B cell (primary cell): ENCODE measurements at regions not wholly inside any gene's neighbourhood (a gene's known extent, or its start where the extent isn't known, plus 50 kb on each side); places are given as distances from the start of the nearest gene placed in this dataset.

ENCODE experiments used
- ATAC-seq: fragments of 200-7000 bp; cut with Tn5 transposase; one replicate; pipeline ENCODE4 v1.10.0; 2021; ENCODE audit warnings: low read depth, mild to moderate bottlenecking, moderate number of reproducible peaks, moderate library complexity
- CTCF ChIA-PET: fragments of 350-600 bp; sonication (Branson Sonifier 250); formaldehyde crosslinking; loops from one replicate; lab custom pipeline; 2021; ENCODE audit warnings: antibody characterized with exemption, inconsistent platforms; lab: Charles Lee
- POLR2A ChIA-PET: fragments of 350-600 bp; sonication (Branson Sonifier 250); formaldehyde crosslinking; loops from one replicate; lab custom pipeline; 2021; ENCODE audit warnings: antibody characterized with exemption; lab: Charles Lee
- DNase-seq: peaks from one replicate; pipeline ENCODE4 v3.0.0; 2013
- H2AFZ ChIP-seq: 2 replicates; pipeline ENCODE4 v1.6.1; 2012; ENCODE audit warnings: mild to moderate bottlenecking, low read depth, low read length; ENCODE audit not compliant: insufficient read depth, poor library complexity, severe bottlenecking
- H3K27ac ChIP-seq, 2 donors: 1 replicate in 1 of 2; 2 replicates in 1 of 2; pipeline ENCODE4 v1.5.1; 2012 to 2013; ENCODE audit warnings: low read length in 2 of 2, mild to moderate bottlenecking in 2 of 2, moderate library complexity in 1 of 2
- H3K27me3 ChIP-seq, 4 experiments: fragments of 200-600 bp in 1 of 4; sonication (generic) in 1 of 4; replicated peaks in 1 of 4; 1 replicate in 2 of 4; 2 replicates in 2 of 4; pipeline versions ENCODE4 v1.6.1 to v1.7.0; 2013 to 2016; ENCODE audit warnings: low read length in 3 of 4, mild to moderate bottlenecking in 2 of 4, mixed read lengths in 1 of 4, moderate library complexity in 1 of 4; ENCODE audit not compliant: insufficient read depth in 4 of 4, control insufficient read depth in 3 of 4; ENCODE audit errors: control extremely low read depth in 1 of 4
- H3K36me3 ChIP-seq, 2 experiments: replicated peaks in 1 of 2; 1 replicate in 1 of 2; 2 replicates in 1 of 2; pipeline versions ENCODE4 v1.6.1 to v1.7.1; 2013; ENCODE audit warnings: low read length in 1 of 2; ENCODE audit not compliant: insufficient read depth in 2 of 2, control insufficient read depth in 1 of 2; ENCODE audit errors: control extremely low read depth in 1 of 2, extremely low read depth in 1 of 2
- H3K4me1 ChIP-seq, 2 donors: fragments of 200-600 bp in 1 of 2; sonication (generic) in 1 of 2; 1 replicate in 1 of 2; 2 replicates in 1 of 2; pipeline versions ENCODE4 v1.5.1 to v1.6.1; 2013 to 2017; ENCODE audit warnings: low read length in 2 of 2; ENCODE audit not compliant: control insufficient read depth in 2 of 2, insufficient read depth in 2 of 2
- H3K4me2 ChIP-seq: replicated peaks from 2 replicates; pipeline ENCODE3; 2012; ENCODE audit warnings: mild to moderate bottlenecking, low read depth, low read length; ENCODE audit not compliant: poor library complexity, severe bottlenecking
- H3K4me3 ChIP-seq, 5 experiments: fragments of 200-600 bp in 1 of 5; sonication (generic) in 1 of 5; 1 replicate in 3 of 5; 2 replicates in 2 of 5; pipeline versions ENCODE4 v1.5.1 to v1.7.0; 2011 to 2016; ENCODE audit warnings: low read length in 4 of 5, mild to moderate bottlenecking in 4 of 5, low read depth in 2 of 5, control low read depth in 1 of 5, moderate library complexity in 1 of 5; ENCODE audit not compliant: insufficient read depth in 1 of 5; ENCODE audit errors: control extremely low read depth in 1 of 5, extremely low read depth in 1 of 5
- H3K79me2 ChIP-seq: fragments of 200-600 bp; sonication (generic); one replicate; pipeline ENCODE4 v1.6.0; 2016; ENCODE audit warnings: low read length; ENCODE audit not compliant: control insufficient read depth, insufficient read depth
- H3K9ac ChIP-seq: fragments of 200-600 bp; sonication (generic); 2 replicates; pipeline ENCODE4 v1.6.1; 2017; ENCODE audit warnings: mild to moderate bottlenecking, low read length, moderate library complexity
- H3K9me3 ChIP-seq, 3 donors: one replicate each; pipeline versions ENCODE4 v1.6.1 to v1.7.1; 2013; ENCODE audit warnings: low read length in 2 of 3; ENCODE audit not compliant: control insufficient read depth in 2 of 3, insufficient read depth in 1 of 3; ENCODE audit errors: control extremely low read depth in 1 of 3
- H4K20me1 ChIP-seq: 2 replicates; pipeline ENCODE4 v1.6.0; 2012; ENCODE audit warnings: mild to moderate bottlenecking, low read length; ENCODE audit not compliant: insufficient read depth, control insufficient read depth, poor library complexity, severe bottlenecking
- H3K27ac Mint-ChIP-seq: one replicate; pipeline ENCODE4 v1.8.0; 2021; ENCODE audit warnings: mixed read lengths
- H3K27me3 Mint-ChIP-seq: one replicate; pipeline ENCODE4 v1.8.0; 2021; ENCODE audit warnings: mixed read lengths
- H3K4me1 Mint-ChIP-seq: one replicate; pipeline ENCODE4 v1.8.0; 2021; ENCODE audit warnings: mixed read lengths
- H3K4me3 Mint-ChIP-seq: one replicate; pipeline ENCODE4 v1.8.0; 2021; ENCODE audit warnings: mixed read lengths
- H3K9me3 Mint-ChIP-seq: one replicate; pipeline ENCODE4 v1.8.0; 2022; ENCODE audit warnings: mixed read lengths; ENCODE audit not compliant: insufficient read depth
- EZH2 ChIP-seq: IDR thresholded peaks from 2 replicates; pipeline ENCODE4 v1.6.1; 2012; ENCODE audit warnings: borderline replicate concordance, low read depth, mild to moderate bottlenecking, moderate library complexity, low read length; ENCODE audit not compliant: insufficient read depth, poor library complexity, severe bottlenecking
- whole genome bisulfite sequencing: methylation state at CpG from one replicate; pipeline ENCODE4 v1.1.5; 2013; ENCODE audit warnings: missing lambda C conversion rate; ENCODE audit not compliant: insufficient coverage; 5-methylcytosine and 5-hydroxymethylcytosine counted together
- intact Hi-C: fragments of 100-400 bp; cut with micrococcal nuclease; formaldehyde crosslinking; loops from one replicate; pipeline ENCODE4 v1.10.0; 2022
- TF ChIP-seq, protein P1 (sequence below): fragments of 200-600 bp; IDR thresholded peaks from one replicate; pipeline ENCODE4 v1.8.0; 2022; ENCODE audit warnings: antibody characterized with exemption, mild to moderate bottlenecking

DNA sequence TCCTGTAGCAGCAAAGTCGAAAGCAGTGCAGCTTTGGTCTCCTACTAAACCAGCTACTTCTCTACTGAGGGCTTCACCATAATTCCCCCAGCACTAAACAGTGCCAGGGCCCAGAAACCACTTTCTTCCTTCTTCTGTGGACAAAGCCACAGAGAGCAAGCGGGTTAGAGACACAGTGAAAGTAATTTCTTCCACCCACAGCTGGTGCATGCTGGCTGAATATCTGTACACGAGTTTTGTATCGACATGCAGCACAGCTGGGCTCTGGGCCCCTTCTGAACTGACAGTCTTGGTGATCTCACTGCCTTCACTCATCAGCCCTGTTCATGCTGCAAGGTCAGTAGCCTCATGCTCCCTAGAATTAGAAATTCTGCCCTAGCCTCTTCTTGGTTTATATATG, 74.0 kb upstream of the SULT1C3 start:
- H3K79me2 ChIP-seq = no peaks in the 10 kb centered on the region
- ChIA-PET CTCF (no interaction called here), POLR2A (no interaction called here)
- Mint-ChIP-seq H3K9me3 (no peaks in the 10 kb centered on the region), H3K27ac (no peak overlapping the region), H3K4me1 (no peaks in the 10 kb centered on the region), H3K4me3 (no peak overlapping the region), H3K27me3 (peaks cover 6% of the 10 kb centered on the region)
- ATAC-seq (no peak), DNase-seq (no peak)
- no peak overlapping the region for H3K27ac ChIP-seq
- TF ChIP-seq, protein P1, sequence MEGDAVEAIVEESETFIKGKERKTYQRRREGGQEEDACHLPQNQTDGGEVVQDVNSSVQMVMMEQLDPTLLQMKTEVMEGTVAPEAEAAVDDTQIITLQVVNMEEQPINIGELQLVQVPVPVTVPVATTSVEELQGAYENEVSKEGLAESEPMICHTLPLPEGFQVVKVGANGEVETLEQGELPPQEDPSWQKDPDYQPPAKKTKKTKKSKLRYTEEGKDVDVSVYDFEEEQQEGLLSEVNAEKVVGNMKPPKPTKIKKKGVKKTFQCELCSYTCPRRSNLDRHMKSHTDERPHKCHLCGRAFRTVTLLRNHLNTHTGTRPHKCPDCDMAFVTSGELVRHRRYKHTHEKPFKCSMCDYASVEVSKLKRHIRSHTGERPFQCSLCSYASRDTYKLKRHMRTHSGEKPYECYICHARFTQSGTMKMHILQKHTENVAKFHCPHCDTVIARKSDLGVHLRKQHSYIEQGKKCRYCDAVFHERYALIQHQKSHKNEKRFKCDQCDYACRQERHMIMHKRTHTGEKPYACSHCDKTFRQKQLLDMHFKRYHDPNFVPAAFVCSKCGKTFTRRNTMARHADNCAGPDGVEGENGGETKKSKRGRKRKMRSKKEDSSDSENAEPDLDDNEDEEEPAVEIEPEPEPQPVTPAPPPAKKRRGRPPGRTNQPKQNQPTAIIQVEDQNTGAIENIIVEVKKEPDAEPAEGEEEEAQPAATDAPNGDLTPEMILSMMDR = no peak
- TF ChIP-seq EZH2 = no peak
- no peaks in the 10 kb centered on the region for H3K4me1 ChIP-seq
- WGBS = 0% methylated on average over 3 of the region's 4 CpGs
- H3K9ac ChIP-seq = no peak overlapping the region
- H4K20me1 ChIP-seq = no peaks in the 10 kb centered on the region
- no peaks in the 10 kb centered on the region for H3K36me3 ChIP-seq
- no peak overlapping the region for H3K4me2 ChIP-seq
- no peak overlapping the region for H2AFZ ChIP-seq
- H3K27me3 ChIP-seq = peaks cover 0 to 3% (median 0%) of the 10 kb centered on the region in 4 experiments
- intact Hi-C loops = no loop called here
- no peaks in the 10 kb centered on the region for H3K9me3 ChIP-seq
- no peak overlapping the region for H3K4me3 ChIP-seq

DNA sequence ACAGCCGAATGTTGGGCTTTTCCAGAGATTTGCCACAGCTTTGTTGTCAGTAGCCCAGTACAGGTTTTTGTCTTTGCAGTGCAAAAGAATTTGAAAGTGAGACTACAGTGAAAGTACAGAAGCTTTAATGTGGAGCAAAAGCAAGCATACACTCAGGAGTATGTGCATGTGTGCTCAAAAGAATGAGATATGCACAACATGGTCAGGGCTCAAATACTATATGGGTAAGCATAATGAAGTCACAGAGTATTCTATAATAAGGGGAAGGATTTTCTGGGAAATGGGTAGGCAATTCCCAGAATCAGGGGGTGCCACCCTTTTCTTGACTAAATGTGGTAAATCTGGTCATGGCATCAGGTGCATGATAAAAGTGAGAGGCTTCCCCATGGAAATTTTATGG, 72.1 kb upstream of the SULT1C3 start:
- intact Hi-C loops = no loop called here
- H3K9me3 ChIP-seq = no peaks in the 10 kb centered on the region
- CTCF ChIA-PET = no interaction called here

More for the DNA sequence above, 72.1 kb upstream of the SULT1C3 start:
- no peak for DNase-seq
- TF ChIP-seq, protein P1 = no peak
- no peak for TF ChIP-seq EZH2
- POLR2A ChIA-PET = no interaction called here
- Histone ChIP-seq H4K20me1 (no peaks in the 10 kb centered on the region), H3K4me2 (no peak overlapping the region), H3K79me2 (no peaks in the 10 kb centered on the region), H3K4me1 (no peaks in the 10 kb centered on the region), H3K27ac (no peak overlapping the region), H2AFZ (no peak overlapping the region), H3K4me3 (no peak overlapping the region), H3K36me3 (no peaks in the 10 kb centered on the region), H3K9ac (no peak overlapping the region), H3K27me3 (peaks cover 0 to 3% (median 0%) of the 10 kb centered on the region in 4 experiments)
- ATAC-seq = no peak
- H3K27ac Mint-ChIP-seq = no peak overlapping the region
- peaks cover 9% of the 10 kb centered on the region for H3K27me3 Mint-ChIP-seq
- H3K9me3 Mint-ChIP-seq = no peaks in the 10 kb centered on the region
- H3K4me1 Mint-ChIP-seq = no peaks in the 10 kb centered on the region
- no CpG with 5 or more reads among the region's 1 CpG for WGBS
- H3K4me3 Mint-ChIP-seq = no peak overlapping the region
